Activated naive CD8-positive, alpha-beta T cell treated with anti-CD3 and anti-CD28 coated beads for 36 hours (primary cell): ENCODE measurements at regions not wholly inside any gene's neighbourhood (a gene's known extent, or its start where the extent isn't known, plus 50 kb on each side); places are given as distances from the start of the nearest gene placed in this dataset.
A peak's percentile ranks its signal among the peaks of the same experiment; 100 is the strongest.

Source experiments
- DNase-seq: peaks from one replicate; pipeline ENCODE4 v3.0.0; 2021
- H3K27ac Mint-ChIP-seq: one replicate; pipeline ENCODE4 v1.8.0; 2022; ENCODE audit warnings: mild to moderate bottlenecking, moderate library complexity, mixed read lengths
- H3K27me3 Mint-ChIP-seq: one replicate; pipeline ENCODE4 v1.8.0; 2022; ENCODE audit warnings: mild to moderate bottlenecking, mixed read lengths
- H3K36me3 Mint-ChIP-seq: one replicate; pipeline ENCODE4 v1.8.0; 2021; ENCODE audit warnings: mild to moderate bottlenecking, mixed read lengths
- H3K4me1 Mint-ChIP-seq: one replicate; pipeline ENCODE4 v1.8.0; 2021; ENCODE audit warnings: mixed read lengths
- H3K4me3 Mint-ChIP-seq: one replicate; pipeline ENCODE4 v1.8.0; 2022; ENCODE audit warnings: mild to moderate bottlenecking, moderate library complexity, mixed read lengths
- H3K9me3 Mint-ChIP-seq: one replicate; pipeline ENCODE4 v1.8.0; 2022; ENCODE audit warnings: mixed read lengths

DNA sequence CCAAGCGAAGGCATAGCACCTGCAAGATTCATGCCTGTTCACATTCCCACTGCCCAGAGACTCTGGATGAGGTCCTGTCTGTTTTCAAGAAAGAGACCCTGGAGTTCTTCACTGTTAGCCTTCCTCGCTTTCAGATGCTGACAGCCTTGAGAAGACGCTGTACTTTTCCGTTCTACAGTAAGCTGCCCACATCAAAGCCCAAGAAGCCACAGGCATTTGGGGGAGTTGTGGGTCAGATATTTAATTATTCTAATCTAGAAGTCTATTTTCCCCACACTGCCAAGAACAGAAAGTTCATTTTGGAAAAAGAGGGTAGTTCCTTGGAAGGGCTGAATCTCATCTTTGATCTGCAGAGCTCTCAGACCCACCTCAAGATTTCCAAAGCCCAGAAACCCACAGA lies 127.9 kb downstream of the AXIN2 start:
- Mint-ChIP-seq H3K27me3 (peaks cover 32% of the 10 kb centered on the region), H3K36me3 (peaks cover 3% of the 10 kb centered on the region), H3K27ac (no peak overlapping the region), H3K4me1 (peaks cover 21% of the 10 kb centered on the region), H3K4me3 (peak overlapping the region; percentile 7), H3K9me3 (peaks cover 17% of the 10 kb centered on the region)
- DNase-seq: peak; percentile 21

DNA sequence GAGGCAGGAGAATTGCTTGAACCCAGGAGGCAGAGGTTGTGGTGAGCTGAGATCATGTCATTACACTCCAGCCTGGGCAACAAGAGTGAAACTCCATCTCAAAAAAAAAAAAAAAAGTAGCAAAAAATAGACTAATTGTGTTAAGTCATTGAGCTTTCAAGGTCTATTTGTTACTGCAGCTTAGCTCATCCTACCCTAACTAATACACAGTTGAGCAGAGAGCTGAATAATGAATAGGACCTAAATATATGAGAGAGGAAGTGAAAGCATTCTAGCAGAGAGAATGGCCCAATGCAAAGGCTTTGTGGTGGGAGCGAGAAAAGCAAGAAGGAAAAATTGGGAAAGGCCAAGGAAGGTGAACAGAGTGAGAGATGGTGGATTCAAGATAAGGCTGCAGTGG lies 128.3 kb downstream of the AXIN2 start:
- H3K9me3 Mint-ChIP-seq: peaks cover 17% of the 10 kb centered on the region
- no peak for DNase-seq
- peaks cover 3% of the 10 kb centered on the region for H3K36me3 Mint-ChIP-seq
- H3K27me3 Mint-ChIP-seq: peaks cover 27% of the 10 kb centered on the region
- no peak overlapping the region for H3K27ac Mint-ChIP-seq
- H3K4me3 Mint-ChIP-seq: peak overlapping the region; percentile 4
- peaks cover 21% of the 10 kb centered on the region for H3K4me1 Mint-ChIP-seq

DNA sequence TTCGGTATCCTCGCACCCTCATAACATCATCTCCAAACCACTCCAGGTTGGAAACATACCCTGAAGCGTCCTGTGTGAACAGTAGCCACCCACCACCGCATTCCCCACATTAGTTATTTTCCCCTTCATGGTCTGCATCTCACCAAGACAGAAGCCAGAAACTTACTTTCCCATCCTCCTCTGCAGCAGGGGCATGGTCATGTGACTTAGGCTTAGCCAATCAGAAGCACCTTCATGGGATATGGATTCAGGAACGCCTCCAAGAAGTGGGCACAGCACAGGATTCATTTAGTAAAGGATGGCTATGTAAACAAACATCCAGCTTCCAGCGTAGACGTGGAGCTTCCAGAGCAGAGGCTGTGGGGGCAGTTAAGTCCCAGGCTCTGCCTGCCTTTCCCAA lies 130.3 kb downstream of the AXIN2 start:
- DNase-seq: no peak
- Mint-ChIP-seq H3K27ac (no peak overlapping the region), H3K36me3 (peaks cover 3% of the 10 kb centered on the region), H3K4me3 (no peak overlapping the region), H3K27me3 (peaks cover 11% of the 10 kb centered on the region), H3K4me1 (peaks cover 21% of the 10 kb centered on the region), H3K9me3 (peaks cover 17% of the 10 kb centered on the region)

DNA sequence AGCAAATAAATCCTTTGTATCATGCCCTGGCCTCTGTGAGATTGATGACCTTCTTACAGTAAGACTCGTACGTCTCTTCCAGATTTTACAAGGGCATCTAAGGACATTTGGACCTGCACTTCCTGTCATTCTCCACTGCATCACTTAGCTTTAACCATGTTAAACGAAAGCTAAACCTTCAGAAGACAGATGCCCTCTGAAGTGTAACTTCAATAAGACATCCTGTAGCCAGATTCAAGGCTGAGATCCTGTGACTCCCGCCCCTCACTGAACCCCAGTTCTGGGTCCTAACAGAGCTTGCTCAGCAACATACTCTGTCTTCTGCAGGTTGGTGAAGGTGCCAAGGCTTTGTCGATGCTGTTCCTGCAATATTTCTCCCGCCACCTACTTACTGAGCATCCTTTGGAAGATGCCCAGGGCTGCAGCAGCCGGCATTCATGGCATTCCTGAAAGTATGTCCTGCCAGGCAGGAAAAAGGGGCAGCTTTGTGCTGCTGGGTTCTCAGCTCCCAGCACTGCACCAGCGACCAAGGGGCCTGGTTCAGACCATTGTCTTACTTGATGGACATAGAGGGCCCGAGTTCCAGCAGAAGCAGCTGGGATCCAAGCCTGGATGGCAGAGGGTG lies 131.1 kb downstream of the AXIN2 start:
- Mint-ChIP-seq H3K27ac (no peak overlapping the region), H3K27me3 (peaks cover 8% of the 10 kb centered on the region), H3K9me3 (peaks cover 24% of the 10 kb centered on the region), H3K36me3 (peaks cover 6% of the 10 kb centered on the region), H3K4me1 (peaks cover 21% of the 10 kb centered on the region), H3K4me3 (no peak overlapping the region)
- DNase-seq: no peak

DNA sequence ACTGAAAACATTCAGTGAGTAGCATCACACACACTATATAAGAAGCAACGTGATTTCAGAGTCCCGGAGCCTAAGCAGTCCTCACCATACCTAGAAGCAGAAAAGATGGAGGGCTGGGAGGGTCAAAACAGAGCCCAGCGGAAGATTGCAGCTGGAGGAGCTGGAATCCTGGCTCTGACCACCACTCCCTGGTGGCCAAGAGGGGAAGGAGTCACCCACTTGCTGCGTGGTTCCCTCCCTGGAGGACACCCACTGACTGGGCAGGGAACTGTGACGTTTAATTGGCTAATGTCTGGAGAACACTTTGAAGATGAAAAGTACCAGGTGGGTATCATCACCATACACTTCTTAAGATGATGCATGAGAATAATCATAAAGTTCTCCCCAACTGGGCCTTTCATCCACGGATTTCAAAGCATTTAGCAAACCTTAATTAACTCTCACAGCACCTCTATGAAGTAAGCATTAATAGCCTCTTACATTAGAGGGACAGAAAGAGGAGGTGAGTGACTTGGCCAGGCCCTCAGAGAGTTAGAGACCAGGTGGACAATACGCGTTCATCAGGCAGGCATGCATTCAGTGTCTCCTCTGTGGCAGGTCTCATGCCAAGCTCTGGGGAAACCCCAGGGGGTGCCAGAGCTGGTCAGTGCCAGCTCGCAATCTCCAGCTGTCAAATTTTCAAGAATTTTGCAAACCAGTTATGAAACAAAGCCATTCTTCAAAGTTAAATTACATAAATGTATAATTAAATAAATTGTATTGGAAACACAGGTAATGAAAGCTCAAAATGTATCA lies 137.9 kb downstream of the AXIN2 start:
- H3K4me3 Mint-ChIP-seq: no peak overlapping the region
- H3K27me3 Mint-ChIP-seq: no peaks in the 10 kb centered on the region
- H3K36me3 Mint-ChIP-seq: peaks cover 5% of the 10 kb centered on the region
- peaks cover 10% of the 10 kb centered on the region for H3K9me3 Mint-ChIP-seq
- no peak for DNase-seq
- no peak overlapping the region for H3K27ac Mint-ChIP-seq
- no peaks in the 10 kb centered on the region for H3K4me1 Mint-ChIP-seq

DNA sequence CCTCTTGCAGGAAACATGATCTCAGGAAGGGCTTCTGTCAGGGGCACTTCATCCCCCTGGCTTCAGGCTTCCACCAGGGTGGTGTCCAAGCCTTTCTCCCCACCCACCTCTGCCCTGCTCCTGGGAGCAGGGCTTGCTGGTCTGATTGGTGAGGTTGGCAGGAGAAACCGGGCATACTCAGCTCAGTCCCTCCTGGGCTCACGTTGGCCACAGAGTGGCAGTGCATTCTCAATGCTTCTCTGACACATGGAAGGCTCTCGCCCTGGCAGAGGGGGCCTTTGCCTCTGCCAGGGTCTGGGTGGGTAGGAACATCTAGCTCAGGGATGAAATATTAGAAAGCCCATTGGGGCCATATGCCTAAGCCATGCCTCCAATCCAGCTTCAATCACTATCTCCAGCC lies 142.8 kb downstream of the AXIN2 start:
- H3K27me3 Mint-ChIP-seq: no peaks in the 10 kb centered on the region
- no peak for DNase-seq
- H3K4me1 Mint-ChIP-seq: peaks cover 2% of the 10 kb centered on the region
- no peaks in the 10 kb centered on the region for H3K36me3 Mint-ChIP-seq
- no peak overlapping the region for H3K27ac Mint-ChIP-seq
- no peak overlapping the region for H3K4me3 Mint-ChIP-seq
- no peaks in the 10 kb centered on the region for H3K9me3 Mint-ChIP-seq

DNA sequence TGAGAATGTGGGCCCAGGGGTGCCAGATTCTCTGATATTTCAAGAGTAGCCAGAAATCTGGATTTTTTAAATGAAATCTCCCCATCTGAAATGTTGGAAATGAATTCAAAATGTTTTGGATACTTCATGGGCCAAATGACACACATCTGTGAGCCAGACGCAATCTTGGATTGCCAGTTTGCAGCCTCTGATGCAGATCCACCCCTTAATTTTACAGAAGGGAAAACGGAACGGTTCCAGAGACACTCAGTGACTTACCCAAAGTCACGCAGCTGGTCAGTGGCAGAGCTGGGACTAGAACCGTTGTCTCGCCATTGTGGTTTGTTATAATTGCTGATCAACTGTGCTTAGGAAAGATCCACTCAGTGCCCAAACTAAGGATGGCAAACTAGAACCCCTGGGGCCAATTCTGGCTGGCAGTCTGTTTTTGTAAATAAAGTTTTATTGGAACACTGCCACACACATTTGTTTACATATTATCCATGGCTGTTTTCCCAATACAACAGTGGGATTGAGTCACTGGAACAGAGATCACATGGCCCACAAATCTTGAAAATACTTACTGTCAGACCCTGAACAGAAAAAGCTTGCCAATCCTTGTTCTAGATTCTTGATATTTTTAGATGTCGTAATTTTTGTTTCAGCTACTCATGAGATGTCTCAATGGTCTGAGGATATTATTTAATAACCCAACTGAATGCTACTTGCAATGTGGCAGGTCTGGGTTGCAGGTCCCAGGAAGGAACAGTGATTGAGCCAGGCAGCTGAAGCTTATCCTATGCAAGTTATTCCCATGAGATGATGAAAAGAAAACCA lies 143.8 kb downstream of the AXIN2 start:
- Mint-ChIP-seq H3K4me3 (no peak overlapping the region), H3K4me1 (peaks cover 2% of the 10 kb centered on the region), H3K36me3 (no peaks in the 10 kb centered on the region), H3K27me3 (no peaks in the 10 kb centered on the region), H3K9me3 (no peaks in the 10 kb centered on the region), H3K27ac (no peak overlapping the region)
- DNase-seq: no peak

DNA sequence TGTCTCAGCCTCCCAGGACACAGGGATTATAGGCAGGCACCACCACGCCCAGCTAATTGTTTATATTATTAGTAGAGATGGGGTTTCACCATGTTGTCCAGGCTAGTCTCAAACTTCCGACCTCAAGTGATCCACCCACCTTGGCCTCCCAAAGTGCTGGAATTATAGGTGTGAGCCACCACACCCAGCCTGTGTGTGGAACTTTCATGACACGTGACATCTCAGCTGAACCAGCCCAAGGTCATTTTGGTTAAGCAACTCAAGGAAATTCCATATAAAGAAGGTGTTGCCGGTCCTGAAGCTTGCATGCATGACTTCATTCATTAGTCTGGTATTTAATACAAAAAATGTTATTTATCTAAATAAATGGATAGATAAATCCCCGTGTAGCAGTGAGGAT lies 145.5 kb downstream of the AXIN2 start:
- Mint-ChIP-seq H3K27ac (no peak overlapping the region), H3K36me3 (no peaks in the 10 kb centered on the region), H3K27me3 (no peaks in the 10 kb centered on the region), H3K4me1 (peaks cover 2% of the 10 kb centered on the region), H3K9me3 (peaks cover 1% of the 10 kb centered on the region), H3K4me3 (no peak overlapping the region)
- no peak for DNase-seq

DNA sequence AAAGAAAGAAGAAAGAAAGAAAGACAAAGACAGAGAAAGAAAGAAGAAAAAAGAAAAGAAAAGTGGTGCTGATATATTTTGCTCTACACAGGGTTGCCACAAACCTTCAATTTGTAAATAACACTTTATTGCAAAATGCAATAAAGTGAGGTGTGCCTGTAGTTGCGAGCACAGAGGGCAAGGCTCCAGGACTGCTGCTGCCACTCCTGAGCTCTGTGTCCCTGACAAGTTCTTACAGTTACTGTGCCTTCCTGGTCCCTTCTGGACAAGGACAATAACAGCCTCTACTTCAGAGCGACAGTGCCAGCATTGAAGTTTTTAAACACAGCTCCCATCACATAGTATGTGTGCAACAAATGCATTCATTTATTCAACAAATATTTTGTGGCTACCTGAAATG lies 148.1 kb downstream of the AXIN2 start:
- no peaks in the 10 kb centered on the region for H3K27me3 Mint-ChIP-seq
- DNase-seq: no peak
- H3K4me1 Mint-ChIP-seq: peaks cover 2% of the 10 kb centered on the region
- H3K9me3 Mint-ChIP-seq: peaks cover 1% of the 10 kb centered on the region
- H3K36me3 Mint-ChIP-seq: no peaks in the 10 kb centered on the region
- H3K27ac Mint-ChIP-seq: no peak overlapping the region
- H3K4me3 Mint-ChIP-seq: no peak overlapping the region

DNA sequence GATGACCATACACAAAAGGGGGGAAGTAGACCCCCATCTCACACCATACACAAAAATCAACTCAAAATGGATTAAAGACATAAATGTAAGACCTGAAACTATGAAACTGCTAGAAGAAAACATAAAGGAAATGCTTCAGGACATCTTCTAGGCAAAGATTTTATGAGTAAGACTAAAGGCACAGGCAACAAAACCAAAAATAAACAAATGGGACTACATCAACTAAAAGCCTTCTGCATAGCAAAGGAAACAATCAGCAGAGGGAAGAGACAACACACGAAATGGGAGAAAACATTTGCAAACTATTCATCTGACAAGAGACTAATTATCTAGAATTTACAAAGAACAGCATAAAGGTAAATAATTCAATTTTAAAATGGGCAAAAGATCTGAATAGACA lies 152.1 kb downstream of the AXIN2 start:
- H3K27ac Mint-ChIP-seq: no peak overlapping the region
- peaks cover 1% of the 10 kb centered on the region for H3K9me3 Mint-ChIP-seq
- H3K4me1 Mint-ChIP-seq: peaks cover under 1% of the 10 kb centered on the region
- H3K27me3 Mint-ChIP-seq: no peaks in the 10 kb centered on the region
- no peak for DNase-seq
- H3K36me3 Mint-ChIP-seq: no peaks in the 10 kb centered on the region
- H3K4me3 Mint-ChIP-seq: no peak overlapping the region

DNA sequence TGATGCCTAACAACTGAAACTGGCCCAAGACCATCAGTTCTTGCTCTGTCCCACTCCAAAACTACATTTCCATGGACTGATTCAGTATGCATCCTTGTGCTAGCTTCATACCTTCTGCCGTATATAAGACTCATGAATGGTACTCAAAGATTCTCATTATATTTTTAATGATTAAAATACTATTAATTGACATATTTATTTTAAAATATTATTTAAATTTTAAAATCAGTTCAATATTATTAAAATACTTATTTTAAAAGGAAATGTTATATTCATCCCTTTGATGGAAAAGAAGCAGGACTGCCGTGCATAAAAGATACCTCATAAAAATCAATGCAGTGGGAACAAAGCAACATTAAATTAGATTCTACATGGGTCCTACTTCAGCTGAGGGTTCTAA lies 153.4 kb downstream of the AXIN2 start:
- no peak for DNase-seq
- H3K27me3 Mint-ChIP-seq: peaks cover 4% of the 10 kb centered on the region
- H3K9me3 Mint-ChIP-seq: peaks cover 1% of the 10 kb centered on the region
- no peaks in the 10 kb centered on the region for H3K4me1 Mint-ChIP-seq
- H3K27ac Mint-ChIP-seq: no peak overlapping the region
- H3K4me3 Mint-ChIP-seq: no peak overlapping the region
- H3K36me3 Mint-ChIP-seq: no peaks in the 10 kb centered on the region

DNA sequence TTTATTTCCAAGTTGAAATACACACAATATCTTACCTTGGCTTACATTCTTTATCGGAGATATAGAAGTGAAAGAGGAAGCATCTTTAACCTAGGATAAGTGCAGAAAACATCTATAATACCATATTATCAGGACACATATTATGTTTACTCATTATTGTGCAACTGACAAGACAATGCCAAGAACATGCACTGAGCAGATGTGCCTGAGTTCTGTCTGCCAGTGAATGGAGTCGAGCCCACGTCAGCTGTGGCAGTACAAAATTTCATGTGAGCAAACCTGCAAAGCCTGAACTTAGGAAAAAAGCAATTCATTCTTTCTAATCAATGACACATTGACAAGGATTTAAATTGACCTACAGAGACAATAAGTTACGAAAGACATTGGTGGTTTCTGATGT lies 154.4 kb downstream of the AXIN2 start:
- no peak overlapping the region for H3K27ac Mint-ChIP-seq
- peaks cover 1% of the 10 kb centered on the region for H3K9me3 Mint-ChIP-seq
- peaks cover 4% of the 10 kb centered on the region for H3K27me3 Mint-ChIP-seq
- H3K4me1 Mint-ChIP-seq: no peaks in the 10 kb centered on the region
- no peaks in the 10 kb centered on the region for H3K36me3 Mint-ChIP-seq
- no peak for DNase-seq
- H3K4me3 Mint-ChIP-seq: no peak overlapping the region

DNA sequence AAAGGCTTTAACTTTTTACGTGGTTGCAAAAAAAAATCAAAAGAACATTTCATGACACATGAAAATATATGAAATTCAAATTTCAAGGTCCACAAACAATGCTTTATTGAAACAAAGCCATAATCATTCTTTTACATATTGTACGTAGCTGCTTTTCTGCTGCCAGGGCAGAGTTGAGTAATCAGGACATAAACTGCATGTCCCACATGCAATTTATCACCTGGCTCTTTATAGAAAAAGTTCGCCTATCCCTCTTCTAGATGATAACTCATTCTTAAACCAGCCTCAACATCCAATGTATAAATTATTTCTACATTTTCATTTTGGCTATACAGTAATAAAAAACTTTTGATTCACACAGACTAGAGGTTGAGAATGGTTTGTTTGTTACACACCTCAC lies 154.9 kb downstream of the AXIN2 start:
- no peaks in the 10 kb centered on the region for H3K36me3 Mint-ChIP-seq
- peaks cover 1% of the 10 kb centered on the region for H3K9me3 Mint-ChIP-seq
- no peaks in the 10 kb centered on the region for H3K4me1 Mint-ChIP-seq
- no peak overlapping the region for H3K4me3 Mint-ChIP-seq
- no peak overlapping the region for H3K27ac Mint-ChIP-seq
- peaks cover 4% of the 10 kb centered on the region for H3K27me3 Mint-ChIP-seq
- DNase-seq: no peak

DNA sequence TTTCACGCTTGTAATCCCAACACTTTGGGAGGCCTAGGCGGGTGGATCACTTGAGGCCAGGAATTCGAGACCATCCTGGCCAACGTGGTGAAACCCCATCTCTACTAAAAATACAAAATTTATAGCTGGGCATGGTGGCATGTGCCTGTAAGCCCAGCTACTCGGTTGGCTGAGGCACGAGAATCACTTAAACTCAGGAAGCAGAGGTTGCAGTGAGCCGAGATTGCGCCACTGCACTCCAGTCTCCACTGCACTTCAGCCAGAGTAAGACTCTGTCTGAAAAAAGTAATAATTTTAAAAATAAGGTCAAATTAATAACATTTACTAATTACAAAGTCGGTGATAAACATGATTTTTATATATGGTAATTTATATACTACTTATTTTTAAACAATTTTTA lies 155.9 kb downstream of the AXIN2 start:
- H3K27ac Mint-ChIP-seq: no peak overlapping the region
- peaks cover 7% of the 10 kb centered on the region for H3K27me3 Mint-ChIP-seq
- no peaks in the 10 kb centered on the region for H3K9me3 Mint-ChIP-seq
- no peak for DNase-seq
- H3K36me3 Mint-ChIP-seq: no peaks in the 10 kb centered on the region
- H3K4me1 Mint-ChIP-seq: no peaks in the 10 kb centered on the region
- H3K4me3 Mint-ChIP-seq: no peak overlapping the region

DNA sequence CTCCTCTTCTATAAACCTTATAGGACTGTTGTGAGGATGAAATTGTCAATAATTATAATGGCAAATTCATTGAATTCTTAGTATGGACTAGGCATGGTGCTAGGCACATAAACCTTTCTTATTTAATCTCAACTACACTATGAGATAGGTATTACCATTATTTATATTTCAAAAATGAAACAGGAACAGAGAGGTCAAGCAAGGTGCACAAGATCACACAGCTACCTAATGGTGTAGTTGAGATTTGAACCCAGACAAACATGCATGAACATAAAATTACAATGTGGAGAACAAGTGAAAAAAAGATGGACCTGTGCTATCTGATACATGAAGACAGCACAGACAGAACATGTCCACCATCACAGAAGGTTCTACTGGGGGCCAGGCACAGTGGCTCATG lies 156.7 kb downstream of the AXIN2 start:
- no peaks in the 10 kb centered on the region for H3K4me1 Mint-ChIP-seq
- H3K27me3 Mint-ChIP-seq: peaks cover 9% of the 10 kb centered on the region
- no peaks in the 10 kb centered on the region for H3K9me3 Mint-ChIP-seq
- H3K36me3 Mint-ChIP-seq: no peaks in the 10 kb centered on the region
- H3K27ac Mint-ChIP-seq: no peak overlapping the region
- H3K4me3 Mint-ChIP-seq: no peak overlapping the region
- no peak for DNase-seq
